ENCODE measurements at regions not wholly inside any gene's neighbourhood (a gene's known extent, or its start where the extent isn't known, plus 50 kb on each side); places are given as distances from the start of the nearest gene placed in this dataset.

DNA sequence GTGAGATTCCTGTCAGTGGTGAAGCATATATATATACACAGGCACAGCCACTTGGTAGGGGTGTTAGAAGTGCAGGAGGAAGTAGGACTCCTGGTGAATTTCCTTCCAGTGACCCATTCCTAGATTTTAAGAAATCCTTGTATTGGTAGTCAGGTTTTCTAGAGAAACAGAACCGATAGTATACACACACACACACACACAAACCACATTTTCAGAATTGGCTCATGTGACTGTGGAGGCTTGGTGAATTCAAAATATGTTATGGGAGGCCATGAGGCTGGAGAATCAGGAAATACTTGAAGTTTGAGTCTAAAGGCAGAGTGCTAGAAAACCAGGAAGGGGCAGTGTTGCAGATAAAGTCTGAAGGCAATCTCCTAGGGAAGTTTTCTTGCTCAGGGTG is 114.2 kb downstream of the FCRL5 start:
- BruUV-seq (replicated peaks): no TSS peak
- no peak overlapping the region for H3K4me3 ChIP-seq (ENCODE audit: low read depth, low read length)
- Mint-ChIP-seq H3K4me3 (ENCODE audit: unreplicated experiment) (no peak overlapping the region), H3K36me3 (ENCODE audit: insufficient read depth, unreplicated experiment) (peaks cover 13% of the 10 kb centered on the region), H3K27me3 (ENCODE audit: insufficient read depth, unreplicated experiment) (no peaks in the 10 kb centered on the region), H3K4me1 (ENCODE audit: low read depth, unreplicated experiment) (peaks cover 24% of the 10 kb centered on the region), H3K27ac (ENCODE audit: unreplicated experiment) (no peak overlapping the region), H3K9me3 (ENCODE audit: unreplicated experiment) (peaks cover 38% of the 10 kb centered on the region)
- CTCF ChIA-PET: no interaction called here
- H3K9me3 ChIP-seq: peaks cover 28% of the 10 kb centered on the region
- H3K36me3 ChIP-seq (ENCODE audit: control insufficient read depth, insufficient read depth, low read length): no peaks in the 10 kb centered on the region
- TF ChIP-seq, protein P1, sequence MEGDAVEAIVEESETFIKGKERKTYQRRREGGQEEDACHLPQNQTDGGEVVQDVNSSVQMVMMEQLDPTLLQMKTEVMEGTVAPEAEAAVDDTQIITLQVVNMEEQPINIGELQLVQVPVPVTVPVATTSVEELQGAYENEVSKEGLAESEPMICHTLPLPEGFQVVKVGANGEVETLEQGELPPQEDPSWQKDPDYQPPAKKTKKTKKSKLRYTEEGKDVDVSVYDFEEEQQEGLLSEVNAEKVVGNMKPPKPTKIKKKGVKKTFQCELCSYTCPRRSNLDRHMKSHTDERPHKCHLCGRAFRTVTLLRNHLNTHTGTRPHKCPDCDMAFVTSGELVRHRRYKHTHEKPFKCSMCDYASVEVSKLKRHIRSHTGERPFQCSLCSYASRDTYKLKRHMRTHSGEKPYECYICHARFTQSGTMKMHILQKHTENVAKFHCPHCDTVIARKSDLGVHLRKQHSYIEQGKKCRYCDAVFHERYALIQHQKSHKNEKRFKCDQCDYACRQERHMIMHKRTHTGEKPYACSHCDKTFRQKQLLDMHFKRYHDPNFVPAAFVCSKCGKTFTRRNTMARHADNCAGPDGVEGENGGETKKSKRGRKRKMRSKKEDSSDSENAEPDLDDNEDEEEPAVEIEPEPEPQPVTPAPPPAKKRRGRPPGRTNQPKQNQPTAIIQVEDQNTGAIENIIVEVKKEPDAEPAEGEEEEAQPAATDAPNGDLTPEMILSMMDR (IDR thresholded peaks at IDR 0.05; ENCODE audit: insufficient read depth in 1 of 2, low read depth in 1 of 2, low read length in 1 of 2, severe bottlenecking in 1 of 2, unreplicated experiment in 1 of 2): no peak
- H3K4me1 ChIP-seq: peaks cover 40% of the 10 kb centered on the region
- POLR2A ChIA-PET: no interaction called here
- H3K27me3 ChIP-seq (replicated peaks; ENCODE audit: control insufficient read depth, insufficient read depth, low read length): no peaks in the 10 kb centered on the region
- intact Hi-C loops (cut with micrococcal nuclease; ENCODE audit: unreplicated experiment): no loop called here
- DNase-seq: no peak

DNA sequence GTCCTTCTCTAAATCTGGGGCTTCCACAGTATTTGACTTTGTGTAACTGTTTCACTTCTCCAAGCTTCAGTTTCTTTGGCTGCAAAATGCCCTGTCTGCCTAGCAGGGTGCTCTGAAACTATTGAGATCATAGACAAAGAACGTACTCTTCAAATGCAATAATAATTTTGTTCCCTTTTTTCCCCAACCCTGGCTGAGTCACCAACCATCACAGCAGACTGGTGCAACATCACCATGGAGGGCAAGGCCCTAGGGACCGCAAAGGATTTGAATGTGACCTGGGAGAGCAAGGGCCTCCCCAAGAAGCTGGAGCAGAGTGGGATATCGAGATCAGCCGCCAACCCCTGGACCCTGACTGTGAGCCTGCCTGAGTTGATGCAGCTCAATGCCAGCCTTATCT is 115.0 kb downstream of the FCRL5 start:
- H3K36me3 Mint-ChIP-seq (ENCODE audit: insufficient read depth, unreplicated experiment): peaks cover 13% of the 10 kb centered on the region
- H3K4me3 ChIP-seq (ENCODE audit: low read depth, low read length): no peak overlapping the region
- no peak overlapping the region for H3K4me3 Mint-ChIP-seq (ENCODE audit: unreplicated experiment)
- peaks cover 20% of the 10 kb centered on the region for H3K4me1 Mint-ChIP-seq (ENCODE audit: low read depth, unreplicated experiment)
- H3K27me3 Mint-ChIP-seq (ENCODE audit: insufficient read depth, unreplicated experiment): no peaks in the 10 kb centered on the region
- peaks cover 28% of the 10 kb centered on the region for H3K9me3 ChIP-seq
- TF ChIP-seq, protein P1 (IDR thresholded peaks at IDR 0.05; ENCODE audit: insufficient read depth in 1 of 2, low read depth in 1 of 2, low read length in 1 of 2, severe bottlenecking in 1 of 2, unreplicated experiment in 1 of 2): no peak
- DNase-seq: no peak
- no TSS peak for BruUV-seq (replicated peaks)
- H3K36me3 ChIP-seq (ENCODE audit: control insufficient read depth, insufficient read depth, low read length): no peaks in the 10 kb centered on the region
- peaks cover 31% of the 10 kb centered on the region for H3K4me1 ChIP-seq
- ChIA-PET POLR2A (no interaction called here), CTCF (no interaction called here)
- H3K27me3 ChIP-seq (replicated peaks; ENCODE audit: control insufficient read depth, insufficient read depth, low read length): no peaks in the 10 kb centered on the region
- H3K27ac Mint-ChIP-seq (ENCODE audit: unreplicated experiment): no peak overlapping the region
- peaks cover 38% of the 10 kb centered on the region for H3K9me3 Mint-ChIP-seq (ENCODE audit: unreplicated experiment)
- intact Hi-C loops (cut with micrococcal nuclease; ENCODE audit: unreplicated experiment): no loop called here

DNA sequence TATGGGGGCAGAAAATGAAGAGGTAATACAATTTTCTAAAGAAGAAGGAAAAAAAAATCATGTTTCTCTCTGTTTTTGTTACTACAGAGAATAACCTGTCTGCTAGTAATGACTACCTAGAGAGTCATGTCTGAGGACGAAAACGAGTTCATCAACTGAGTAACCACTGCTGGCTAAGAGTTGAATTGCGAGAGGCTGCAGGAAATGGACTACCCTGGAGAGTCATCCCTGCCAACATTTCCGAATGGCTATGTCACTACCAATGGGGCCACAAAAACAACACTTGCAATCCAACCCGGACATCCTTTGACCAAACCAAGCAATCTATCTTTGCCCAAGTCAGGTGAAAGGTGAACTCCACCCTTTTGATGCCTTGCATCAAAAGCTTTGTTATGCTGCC is 120.6 kb downstream of the FCRL5 start:
- Histone ChIP-seq H3K36me3 (ENCODE audit: control insufficient read depth, insufficient read depth, low read length) (no peaks in the 10 kb centered on the region), H3K4me3 (ENCODE audit: low read depth, low read length) (no peak overlapping the region), H3K27me3 (replicated peaks; ENCODE audit: control insufficient read depth, insufficient read depth, low read length) (no peaks in the 10 kb centered on the region), H3K9me3 (peaks cover 4% of the 10 kb centered on the region), H3K4me1 (no peaks in the 10 kb centered on the region)
- H3K9me3 Mint-ChIP-seq (ENCODE audit: unreplicated experiment): peaks cover 31% of the 10 kb centered on the region
- BruUV-seq (replicated peaks): no TSS peak
- no peaks in the 10 kb centered on the region for H3K27me3 Mint-ChIP-seq (ENCODE audit: insufficient read depth, unreplicated experiment)
- TF ChIP-seq, protein P1 (IDR thresholded peaks at IDR 0.05; ENCODE audit: insufficient read depth in 1 of 2, low read depth in 1 of 2, low read length in 1 of 2, severe bottlenecking in 1 of 2, unreplicated experiment in 1 of 2): no peak
- POLR2A ChIA-PET: no interaction called here
- CTCF ChIA-PET: no interaction called here
- H3K36me3 Mint-ChIP-seq (ENCODE audit: insufficient read depth, unreplicated experiment): no peaks in the 10 kb centered on the region
- H3K4me1 Mint-ChIP-seq (ENCODE audit: low read depth, unreplicated experiment): peaks cover 1% of the 10 kb centered on the region
- no peak overlapping the region for H3K4me3 Mint-ChIP-seq (ENCODE audit: unreplicated experiment)
- DNase-seq: no peak
- intact Hi-C loops (cut with micrococcal nuclease; ENCODE audit: unreplicated experiment): no loop called here
- H3K27ac Mint-ChIP-seq (ENCODE audit: unreplicated experiment): no peak overlapping the region

All from Caco-2 (cell line).